ENCODE measurements at regions not wholly inside any gene's neighbourhood (a gene's known extent, or its start where the extent isn't known, plus 50 kb on each side); places are given as distances from the start of the nearest gene placed in this dataset.

- TF ChIP-seq CEBPB (tag; IDR thresholded peaks at IDR 0.05), result no peak
- TF ChIP-seq POLR2AphosphoS5 (IDR thresholded peaks at IDR 0.05; ENCODE audit: control insufficient read depth, insufficient read depth, low read depth, low read length), result no peak
- TF ChIP-seq POLR2G (IDR thresholded peaks at IDR 0.05; ENCODE audit: low read depth, low read length), result no peak
- no peak for TF ChIP-seq E2F4 (CRISPR knock-in tag; IDR thresholded peaks at IDR 0.05; ENCODE audit: low read depth)
- no peak for TF ChIP-seq RFX5 (IDR thresholded peaks at IDR 0.05; ENCODE audit: low read depth, low read length)
- TF ChIP-seq BDP1 (IDR thresholded peaks at IDR 0.05; ENCODE audit: insufficient read depth, insufficient read length), result no peak
- TF ChIP-seq MAX (CRISPR knock-in tag; IDR thresholded peaks at IDR 0.05), result no peak
- no peak for TF ChIP-seq KHSRP (IDR thresholded peaks at IDR 0.05)
- TF ChIP-seq ZBTB17 (CRISPR knock-in tag; IDR thresholded peaks at IDR 0.05), result no peak
- TF ChIP-seq TCF3 (CRISPR knock-in tag; IDR thresholded peaks at IDR 0.05), result no peak
- no peak for TF ChIP-seq MYC (IDR thresholded peaks at IDR 0.05; ENCODE audit: low read depth, low read length)
- TF ChIP-seq MYC (CRISPR knock-in tag; IDR thresholded peaks at IDR 0.05; ENCODE audit: borderline replicate concordance, low read depth), result no peak
- TF ChIP-seq POLR2A (conservative IDR thresholded peaks at IDR 0.05), result no peak
Observed at GRCh38 chr6:143009851-143010250, 50.8 kb upstream of the AIG1 start.
